COR-L47 (cell line): ENCODE measurements at regions not wholly inside any gene's neighbourhood (a gene's known extent, or its start where the extent isn't known, plus 50 kb on each side); places are given as distances from the start of the nearest gene placed in this dataset.
A peak's percentile ranks its signal among the peaks of the same experiment; 100 is the strongest.

ENCODE experiments used
- DNase-seq: peaks from one replicate; lab custom pipeline; 2025; lab: John Stamatoyannopoulos, UW

DNA sequence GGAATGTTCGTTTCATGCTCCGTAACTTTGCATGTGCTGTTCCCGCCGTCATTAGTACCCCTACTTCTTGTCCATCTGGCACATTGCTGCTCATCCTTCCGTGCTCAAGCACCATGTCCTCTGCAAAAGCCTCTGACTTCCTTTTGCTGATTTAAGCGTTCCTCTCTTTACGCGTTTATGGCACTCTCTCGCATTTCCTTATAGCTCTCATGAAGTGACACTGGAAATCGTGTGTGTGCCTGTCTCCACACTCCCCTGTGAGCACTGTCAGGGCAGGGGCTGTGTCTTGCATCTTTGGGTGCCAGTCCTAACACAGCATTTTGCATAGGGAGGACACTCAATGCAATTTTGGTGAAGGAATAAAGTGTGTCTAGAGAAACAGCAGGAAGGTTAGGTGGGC, 210.6 kb upstream of the FAT1 start:
- DNase-seq, result no peak

- no peak for DNase-seq
Observed at GRCh38 chr4:186934841-186935443, 211.3 kb upstream of the FAT1 start.

- DNase-seq, result no peak
Observed at GRCh38 chr4:186935901-186936300, 212.2 kb upstream of the FAT1 start.

DNA sequence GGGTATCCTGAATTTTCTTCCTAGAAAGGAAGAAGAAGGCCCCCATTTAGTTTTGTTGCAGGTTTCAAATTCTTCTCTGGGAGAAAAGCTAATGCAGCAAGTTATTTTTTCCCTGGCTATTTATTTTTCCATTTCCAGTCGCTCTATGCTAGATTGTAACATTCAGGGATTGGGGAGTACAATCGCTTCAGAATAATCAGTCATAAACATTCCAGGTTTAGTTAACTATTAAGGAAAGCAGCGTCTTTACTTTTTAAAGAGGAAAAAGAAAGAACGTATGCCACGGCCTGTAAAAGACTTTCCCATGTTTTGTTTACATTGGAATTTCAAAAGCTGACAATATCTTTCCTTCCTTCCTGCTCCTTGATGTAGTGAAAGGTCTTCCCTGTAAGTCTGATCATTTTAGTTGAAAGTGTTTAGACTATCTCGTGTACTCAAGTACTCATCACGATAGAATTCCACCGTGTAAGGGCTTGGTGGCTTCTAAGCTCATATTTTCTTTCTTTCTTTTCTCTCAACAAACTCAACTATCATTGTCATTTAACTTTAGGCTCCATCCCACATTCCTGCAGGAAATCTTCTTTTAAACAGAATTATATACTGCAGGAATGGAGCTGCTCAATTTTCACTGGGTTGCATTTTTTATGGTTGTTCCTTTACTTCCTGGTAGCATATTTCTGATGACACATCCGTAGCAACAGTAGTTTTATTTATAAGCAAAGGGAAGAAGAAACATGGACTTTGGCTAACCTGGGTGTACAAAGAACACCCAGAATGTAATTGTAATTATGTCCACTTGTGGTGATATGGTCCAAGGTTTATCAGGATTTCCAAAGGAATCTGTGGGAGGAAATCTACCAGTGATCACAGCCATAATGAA, 213.1 kb upstream of the FAT1 start:
- no peak for DNase-seq

DNA sequence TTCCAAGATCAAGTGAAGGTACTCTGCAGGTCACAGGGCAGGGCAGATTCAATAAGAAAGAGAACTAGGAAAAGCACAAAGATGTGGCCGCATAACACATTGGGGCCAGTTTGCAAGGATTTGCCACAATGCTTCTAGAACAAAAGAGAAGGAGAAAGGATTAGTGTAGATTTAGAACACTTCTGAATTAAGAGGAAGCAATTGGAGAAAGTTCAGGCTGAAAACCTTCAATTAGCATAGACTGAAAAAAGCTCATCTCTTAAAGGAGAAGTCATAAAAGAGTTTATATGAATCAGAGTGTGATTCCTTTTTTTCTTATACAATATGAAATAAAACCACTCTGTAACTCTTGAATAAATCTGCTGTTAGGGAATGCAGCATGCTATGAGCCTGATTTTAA, 215.6 kb upstream of the FAT1 start:
- no peak for DNase-seq

DNA sequence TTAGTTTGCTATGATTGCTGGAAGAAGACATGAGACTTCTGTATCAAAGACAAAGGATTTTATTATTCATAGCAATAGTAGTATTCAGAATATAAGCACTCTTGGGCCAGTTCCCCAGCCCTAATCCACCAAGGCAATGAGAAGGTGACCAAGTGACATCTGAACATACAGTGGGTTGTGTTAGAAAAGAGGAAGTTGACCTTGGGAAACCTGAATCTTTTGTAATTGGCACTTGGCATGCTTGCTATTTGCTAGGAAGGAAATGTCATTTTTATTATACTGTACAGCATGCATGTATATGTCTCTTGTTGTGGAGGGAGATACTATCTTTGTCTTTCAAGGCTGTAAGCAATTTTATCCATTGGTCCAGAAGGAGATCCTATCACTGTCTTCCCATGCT, 216.1 kb upstream of the FAT1 start:
- DNase-seq, result no peak

GRCh38 chr4:186940476-186940875, 216.8 kb upstream of the FAT1 start:
- DNase-seq, result no peak

GRCh38 chr4:186942758-186943377, 219.2 kb upstream of the FAT1 start:
- DNase-seq, result peak; percentile 6

DNA sequence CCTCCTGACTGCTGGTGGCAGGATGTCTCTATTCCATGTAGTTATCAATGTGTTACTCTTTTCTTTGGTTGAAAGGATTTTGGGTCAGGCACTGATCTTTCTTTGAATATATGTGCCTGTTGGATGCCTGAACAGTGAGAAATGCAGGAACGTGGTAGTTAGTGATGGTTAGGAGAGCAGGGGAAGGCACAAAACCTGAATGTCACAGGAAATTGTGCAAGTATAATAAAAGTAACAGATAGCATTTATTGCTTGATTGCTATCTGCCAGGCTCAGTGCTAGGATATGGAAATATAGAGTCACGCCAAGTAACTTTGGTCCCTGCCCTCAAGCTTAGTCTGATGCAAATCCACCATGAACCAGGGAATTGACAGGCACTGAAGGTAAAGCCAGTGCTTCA, 219.8 kb upstream of the FAT1 start:
- no peak for DNase-seq

- no peak for DNase-seq
Observed at GRCh38 chr4:186946136-186946535, 222.5 kb upstream of the FAT1 start.

GRCh38 chr4:186946682-186947294, 223.1 kb upstream of the FAT1 start:
- DNase-seq, result peak; percentile 18

DNA sequence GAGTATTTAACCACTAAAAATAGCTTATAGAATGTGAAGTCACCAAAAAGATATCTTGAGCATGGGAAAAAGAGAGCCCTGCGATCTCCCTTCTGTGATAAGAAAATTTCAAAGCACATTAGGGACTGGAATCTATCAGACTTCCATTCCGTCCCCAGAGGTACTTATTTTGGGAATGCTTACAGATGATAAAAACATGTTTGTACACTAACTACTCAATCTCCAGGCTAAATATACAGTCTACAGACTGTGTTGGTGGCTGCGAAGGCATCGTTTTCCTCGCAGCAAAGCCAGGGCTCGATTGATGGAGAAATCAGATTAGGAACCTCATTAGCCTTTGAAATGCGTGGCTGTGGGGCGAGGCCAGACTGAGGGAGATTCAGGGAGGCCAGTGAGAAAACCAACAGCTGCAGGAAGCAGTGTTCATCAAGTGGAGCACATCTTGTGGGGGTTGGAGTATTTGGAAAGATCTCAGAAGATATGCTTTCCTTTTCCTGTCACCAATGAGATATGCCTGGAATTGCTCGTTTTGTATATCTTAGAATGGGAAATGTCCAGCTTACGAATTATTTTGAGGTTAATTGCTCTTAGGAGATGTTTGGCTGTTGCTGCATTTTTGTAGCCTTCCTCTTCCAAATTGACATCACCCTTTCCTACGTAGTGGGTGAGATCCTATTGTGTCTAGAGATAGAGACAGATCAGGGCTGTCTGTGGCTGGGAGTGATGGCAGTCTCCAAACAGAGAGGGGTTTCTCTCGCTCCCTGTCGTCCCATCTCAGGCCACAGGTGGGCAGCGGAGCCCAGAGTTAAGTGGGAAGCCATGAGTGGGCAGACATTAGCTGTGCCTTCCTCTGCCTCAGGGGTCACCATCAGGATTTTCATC, 224.9 kb upstream of the FAT1 start:
- DNase-seq, result no peak

DNA sequence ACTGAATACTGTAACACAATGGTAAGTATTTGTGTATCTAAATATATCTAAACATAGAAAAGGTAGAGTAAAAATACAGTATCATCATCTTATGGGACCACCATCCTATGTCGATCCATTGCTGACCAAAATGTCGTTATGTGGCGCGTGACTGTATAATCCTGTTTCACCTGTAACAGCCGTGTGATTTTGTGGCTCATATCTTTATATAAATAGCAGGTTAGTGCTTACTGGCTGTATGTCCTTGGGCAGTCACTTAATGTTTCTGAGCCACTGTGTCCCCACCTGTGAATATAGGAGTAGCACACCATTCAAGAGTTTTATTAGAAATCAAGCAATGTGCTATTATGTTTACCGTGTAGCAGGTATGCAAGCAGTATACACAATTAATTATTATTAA, 226.2 kb upstream of the FAT1 start:
- no peak for DNase-seq

DNA sequence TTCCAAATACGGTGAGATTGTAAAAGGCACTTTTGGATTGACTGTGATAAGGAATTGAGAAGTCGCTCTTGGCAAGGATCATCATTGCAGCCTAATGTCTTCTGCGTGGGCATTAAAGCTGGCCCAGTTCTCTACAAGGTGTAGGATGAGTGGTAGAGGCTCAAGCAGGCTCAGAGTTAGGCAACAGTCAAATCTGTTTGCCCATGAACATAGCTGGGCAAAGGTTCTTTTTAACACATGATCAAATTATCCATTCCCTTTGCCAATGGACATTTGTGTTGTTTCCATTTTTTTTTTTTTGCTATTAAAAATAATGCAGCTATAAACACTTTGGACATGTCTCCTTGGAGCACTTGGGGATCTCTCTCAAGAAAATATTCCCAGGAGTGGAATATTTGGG, 229.1 kb upstream of the FAT1 start:
- no peak for DNase-seq

GRCh38 chr4:186953599-186954260, 230.1 kb upstream of the FAT1 start:
- DNase-seq, result no peak

GRCh38 chr4:186954509-186954908, 230.9 kb upstream of the FAT1 start:
- no peak for DNase-seq

GRCh38 chr4:186954956-186955355, 231.3 kb upstream of the FAT1 start:
- DNase-seq, result no peak

GRCh38 chr4:186957952-186958555, 234.4 kb upstream of the FAT1 start:
- DNase-seq, result no peak

- DNase-seq, result no peak
Observed at GRCh38 chr4:186958726-186959350, 235.2 kb upstream of the FAT1 start.
